Epithelial cell of esophagus (primary cell): ENCODE measurements at regions not wholly inside any gene's neighbourhood (a gene's known extent, or its start where the extent isn't known, plus 50 kb on each side); places are given as distances from the start of the nearest gene placed in this dataset.
A peak's percentile ranks its signal among the peaks of the same experiment; 100 is the strongest.
"Not testable (repeated sequence)": the region's sequence is repeated elsewhere in the genome, so short reads cannot be mapped to it uniquely, and the experiment has no call there.

Experiments
- DNase-seq: peaks from one replicate; pipeline ENCODE4 v3.0.0; 2010; ENCODE audit warnings: low read depth
- H3K4me3 ChIP-seq: 2 replicates; pipeline ENCODE4 v1.5.1; 2011; ENCODE audit warnings: mild to moderate bottlenecking, low read length, control low read depth
- CTCF ChIP-seq: IDR thresholded peaks from 2 replicates; pipeline ENCODE4 v1.5.1; 2011; ENCODE audit warnings: low read depth, mild to moderate bottlenecking, low read length, control low read depth, inconsistent platforms; ENCODE audit not compliant: insufficient read depth; ENCODE audit errors: missing control alignments

- no peak overlapping the region for H3K4me3 ChIP-seq
- TF ChIP-seq CTCF = no peak
- DNase-seq = no peak
Observed at GRCh38 chr10:106025208-106025811, 1139.2 kb downstream of the SORCS1 start.

GRCh38 chr10:106023329-106023728, 1141.2 kb downstream of the SORCS1 start:
- TF ChIP-seq CTCF = no peak
- DNase-seq = no peak
- no peak overlapping the region for H3K4me3 ChIP-seq

- H3K4me3 ChIP-seq, DNase-seq: not testable (repeated sequence)
Observed at GRCh38 chr10:106019559-106019958, 1144.9 kb downstream of the SORCS1 start.

DNA sequence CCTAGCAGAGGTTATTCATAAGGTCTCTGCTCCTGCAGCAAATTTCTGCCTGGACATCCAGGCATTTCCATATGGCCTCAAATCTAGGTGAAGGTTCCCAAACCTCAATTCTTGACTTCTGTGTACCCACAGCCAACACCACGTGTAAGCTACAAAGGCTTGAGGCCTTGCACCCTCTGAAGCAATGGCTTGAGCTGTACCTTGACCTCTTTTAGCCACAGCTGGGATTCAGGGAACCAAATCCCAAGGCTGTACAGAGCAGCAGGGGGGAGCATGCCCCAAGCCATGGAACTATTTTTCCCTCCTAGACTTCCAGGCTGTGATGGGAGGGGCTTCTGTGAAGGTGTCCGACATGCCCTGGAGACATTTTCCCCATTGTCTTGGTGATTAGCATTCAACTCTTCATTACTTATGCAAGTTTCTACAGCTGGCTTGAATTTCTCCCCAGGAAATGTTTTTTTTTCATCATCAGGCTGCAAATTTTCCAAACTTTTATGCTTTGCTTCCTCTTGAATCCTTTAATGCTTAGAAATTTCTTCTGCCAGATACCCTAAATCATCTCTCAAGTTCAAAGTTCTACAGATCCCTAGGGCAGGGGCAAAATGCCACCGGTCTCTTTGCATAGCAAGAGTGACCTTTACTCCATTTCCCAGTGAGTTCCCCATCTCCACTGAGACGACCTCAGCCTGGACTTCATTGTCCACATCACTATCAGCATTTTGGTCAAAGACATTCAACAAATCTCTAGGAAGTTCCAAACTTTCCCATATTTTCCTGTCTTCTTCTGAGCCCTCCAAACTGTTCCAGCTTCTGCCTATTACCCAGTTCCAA, 1148.9 kb downstream of the SORCS1 start:
- not testable (repeated sequence) for H3K4me3 ChIP-seq, DNase-seq

DNA sequence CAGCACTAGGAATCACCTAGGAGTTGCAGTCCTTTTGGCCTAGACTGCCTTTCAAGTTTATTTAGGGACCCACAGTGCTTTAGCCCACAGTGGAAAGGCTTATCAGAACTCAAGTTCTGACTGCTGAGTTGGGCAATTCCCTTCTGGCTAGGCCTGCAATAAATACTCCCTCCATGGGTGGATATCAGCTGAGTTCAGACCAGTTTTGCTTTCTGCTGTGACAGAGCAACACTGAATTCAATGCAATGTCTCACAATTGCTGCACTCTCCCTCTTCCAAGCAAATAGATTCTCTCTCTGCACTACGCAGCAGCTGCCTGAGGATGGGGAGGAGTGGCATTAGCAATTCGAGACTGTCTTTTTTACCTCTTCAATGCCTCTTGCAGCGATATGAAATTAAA, 1153.3 kb downstream of the SORCS1 start:
- no peak for TF ChIP-seq CTCF
- no peak for DNase-seq
- H3K4me3 ChIP-seq = no peak overlapping the region

DNA sequence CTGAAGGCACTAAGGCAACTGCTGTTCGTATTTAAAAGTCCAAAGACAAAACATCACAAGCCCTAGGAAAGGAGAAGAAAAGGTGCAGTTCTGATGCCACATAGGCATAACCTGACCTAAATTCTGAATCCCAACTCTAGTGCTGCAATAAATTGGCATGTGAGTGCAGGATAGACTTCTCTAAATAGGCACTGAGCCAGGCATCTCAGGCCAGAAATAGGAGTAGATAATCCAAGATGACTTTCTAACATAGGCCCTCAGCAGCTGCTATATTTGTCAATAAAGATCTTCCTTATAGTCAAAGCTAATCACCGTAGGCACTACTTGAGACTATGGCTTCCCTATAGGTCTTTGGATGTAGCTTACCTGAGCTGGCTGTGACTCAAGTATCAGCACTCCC, 1163.8 kb downstream of the SORCS1 start:
- TF ChIP-seq CTCF = no peak
- DNase-seq = no peak
- no peak overlapping the region for H3K4me3 ChIP-seq

- H3K4me3 ChIP-seq = no peak overlapping the region
- TF ChIP-seq CTCF = no peak
- DNase-seq = peak; percentile 45
Observed at GRCh38 chr10:105993609-105994008, 1170.9 kb downstream of the SORCS1 start.

DNA sequence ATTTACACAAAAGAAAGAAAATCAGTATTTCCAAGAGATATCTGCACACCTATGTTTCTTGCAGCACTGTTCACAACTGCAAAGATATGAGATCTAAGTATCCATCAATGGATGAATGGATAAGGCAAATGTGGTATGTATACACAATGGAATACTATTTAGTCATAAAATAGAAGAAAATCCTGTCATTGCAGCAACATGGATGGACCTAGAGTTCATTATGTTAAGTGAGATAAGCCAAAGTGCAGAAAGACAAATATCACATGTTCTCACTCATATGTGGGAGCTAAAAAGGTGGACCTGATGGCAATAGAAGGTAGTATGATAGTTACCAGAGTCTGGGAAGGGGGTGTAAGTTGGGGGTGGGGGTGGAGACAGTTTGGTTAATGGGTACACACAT, 1171.6 kb downstream of the SORCS1 start:
- no peak overlapping the region for H3K4me3 ChIP-seq
- no peak for TF ChIP-seq CTCF
- DNase-seq = no peak
